IMR-90 (cell line): ENCODE measurements at regions not wholly inside any gene's neighbourhood (a gene's known extent, or its start where the extent isn't known, plus 50 kb on each side); places are given as distances from the start of the nearest gene placed in this dataset.

Experiments
- ATAC-seq: fragments of 200-7000 bp; cut with Tn5 transposase; 2 replicates; pipeline ENCODE4 v1.9.1; 2020; ENCODE audit warnings: low read depth, mild to moderate bottlenecking, moderate library complexity
- BruUV-seq: library from RNA; stranded (reverse); fragments of 400-500 nt; replicated peaks from 2 replicates; lab custom pipeline; 2021; lab: Mats Ljungman, UMichigan
- CTCF ChIA-PET: fragments of 300-600 bp; formaldehyde crosslinking; extraction: SDS; loops from one replicate; lab custom pipeline; 2021; ENCODE audit warnings: antibody characterized with exemption; lab: Yijun Ruan, JAX
- POLR2A ChIA-PET: fragments of 300-600 bp; sonication (Branson Sonifier 250); formaldehyde crosslinking; loops from one replicate; lab custom pipeline; 2022; ENCODE audit warnings: antibody characterized with exemption; ENCODE audit not compliant: unreplicated experiment; lab: Charles Lee
- DNase-seq: peaks from one replicate; pipeline ENCODE4 v3.0.0; 2013
- H2AFZ ChIP-seq: replicated peaks from 2 replicates; pipeline ENCODE3; 2013; ENCODE audit warnings: low read length, mild to moderate bottlenecking; ENCODE audit not compliant: poor library complexity
- H2AK5ac ChIP-seq: 2 replicates; pipeline ENCODE4 v1.6.1; 2013; ENCODE audit warnings: low read depth, low read length, inconsistent platforms
- H2AK9ac ChIP-seq: replicated peaks from 2 replicates; pipeline ENCODE3; 2013; ENCODE audit warnings: mild to moderate bottlenecking, low read depth, low read length, moderate library complexity; ENCODE audit not compliant: poor library complexity
- H2BK120ac ChIP-seq: 2 replicates; pipeline ENCODE4 v1.6.1; 2013; ENCODE audit warnings: low read depth, low read length, inconsistent platforms
- H2BK15ac ChIP-seq: 3 replicates; pipeline ENCODE4 v1.6.1; 2013; ENCODE audit warnings: low read depth, low read length, inconsistent platforms
- H2BK20ac ChIP-seq: 2 replicates; pipeline ENCODE4 v1.6.1; 2013; ENCODE audit warnings: low read depth, mild to moderate bottlenecking, inconsistent platforms, low read length, moderate library complexity
- H2BK5ac ChIP-seq: 2 replicates; pipeline ENCODE4 v1.6.1; 2013; ENCODE audit warnings: mild to moderate bottlenecking, low read depth, low read length, inconsistent platforms; ENCODE audit not compliant: poor library complexity, severe bottlenecking
- H3K14ac ChIP-seq: replicated peaks from 2 replicates; pipeline ENCODE4 v1.6.1; 2013; ENCODE audit warnings: low read depth, low read length, inconsistent platforms
- H3K18ac ChIP-seq: 2 replicates; pipeline ENCODE4 v1.6.1; 2013; ENCODE audit warnings: low read depth, low read length, control low read depth
- H3K23ac ChIP-seq: 2 replicates; pipeline ENCODE4 v1.6.1; 2013; ENCODE audit warnings: low read depth, low read length, inconsistent platforms
- H3K27ac ChIP-seq: 2 replicates; pipeline ENCODE4 v1.5.1; 2013; ENCODE audit warnings: mild to moderate bottlenecking, control low read depth, low read length; ENCODE audit not compliant: insufficient read depth
- H3K27me3 ChIP-seq: 2 replicates; pipeline ENCODE4 v1.6.1; 2013; ENCODE audit warnings: low read length; ENCODE audit not compliant: control insufficient read depth, insufficient read depth
- H3K36me3 ChIP-seq: 2 replicates; pipeline ENCODE4 v1.6.1; 2013; ENCODE audit warnings: low read length, mixed read lengths; ENCODE audit not compliant: control insufficient read depth, insufficient read depth
- H3K4ac ChIP-seq: 2 replicates; pipeline ENCODE4 v1.6.1; 2013; ENCODE audit warnings: low read depth, low read length, inconsistent platforms
- H3K4me1 ChIP-seq: 2 replicates; pipeline ENCODE4 v1.6.1; 2013; ENCODE audit warnings: low read length, mixed read lengths; ENCODE audit not compliant: control insufficient read depth, insufficient read depth
- H3K4me2 ChIP-seq: 2 replicates; pipeline ENCODE4 v1.6.1; 2013; ENCODE audit warnings: low read depth, mild to moderate bottlenecking, control low read depth, low read length, moderate library complexity
- H3K4me3 ChIP-seq: 2 replicates; pipeline ENCODE4 v1.5.1; 2013; ENCODE audit warnings: low read depth, mild to moderate bottlenecking, control low read depth, low read length, moderate library complexity; ENCODE audit not compliant: insufficient read depth
- H3K56ac ChIP-seq: 2 replicates; pipeline ENCODE4 v1.6.1; 2013; ENCODE audit warnings: low read length, inconsistent platforms; ENCODE audit not compliant: insufficient read depth; ENCODE audit errors: extremely low read depth
- H3K79me1 ChIP-seq, 2 experiments: 2 replicates each; pipeline ENCODE4 v1.6.1; 2013; ENCODE audit warnings: low read length in 2 of 2, inconsistent platforms in 1 of 2, low read depth in 1 of 2
- H3K9ac ChIP-seq: 2 replicates; pipeline ENCODE4 v1.6.1; 2013; ENCODE audit warnings: low read depth, low read length, control low read depth
- H3K9me1 ChIP-seq: 2 replicates; pipeline ENCODE4 v1.6.1; 2013; ENCODE audit warnings: low read length, inconsistent platforms; ENCODE audit not compliant: insufficient read depth
- H3K9me3 ChIP-seq: 2 replicates; pipeline ENCODE4 v1.6.1; 2013; ENCODE audit warnings: low read length; ENCODE audit not compliant: control insufficient read depth, insufficient read depth
- H4K20me1 ChIP-seq: 2 replicates; pipeline ENCODE4 v1.6.1; 2013; ENCODE audit warnings: low read length, inconsistent platforms; ENCODE audit not compliant: insufficient read depth
- H4K5ac ChIP-seq: 2 replicates; pipeline ENCODE4 v1.6.1; 2013; ENCODE audit warnings: mild to moderate bottlenecking, low read depth, low read length, control low read depth
- H4K8ac ChIP-seq, 2 experiments: 2 replicates each; pipeline ENCODE4 v1.6.1; 2013; ENCODE audit warnings: low read depth in 2 of 2, low read length in 2 of 2, control low read depth in 1 of 2, inconsistent platforms in 1 of 2
- H4K91ac ChIP-seq: 2 replicates; pipeline ENCODE4 v1.6.1; 2013; ENCODE audit warnings: low read depth, low read length, inconsistent platforms; ENCODE audit not compliant: insufficient read depth
- BHLHE40 ChIP-seq: fragments of 150-350 bp; IDR thresholded peaks from 2 replicates; pipeline ENCODE4 v1.6.1; 2016; ENCODE audit warnings: mild to moderate bottlenecking, low read depth, low read length
- CHD1 ChIP-seq: IDR thresholded peaks from 2 replicates; pipeline ENCODE4 v1.6.1; 2012; ENCODE audit warnings: low read depth, low read length, improper control_type of control experiment
- CTCF ChIP-seq: conservative IDR thresholded peaks from 2 replicates; pipeline ENCODE4 v1.5.1; 2012; ENCODE audit warnings: mild to moderate bottlenecking, low read depth, low read length, improper control_type of control experiment
- FOS ChIP-seq: fragments of 150-350 bp; IDR thresholded peaks from 2 replicates; pipeline ENCODE4 v1.6.1; 2016; ENCODE audit warnings: low read depth, low read length
- MAFK ChIP-seq: IDR thresholded peaks from 2 replicates; pipeline ENCODE4 v1.6.1; 2012; ENCODE audit warnings: low read depth, low read length, improper control_type of control experiment
- MXI1 ChIP-seq: IDR thresholded peaks from 2 replicates; pipeline ENCODE4 v1.6.1; 2012; ENCODE audit warnings: low read depth, mild to moderate bottlenecking, low read length, moderate library complexity, borderline replicate concordance
- NFE2L2 ChIP-seq: fragments of 150-350 bp; IDR thresholded peaks from 2 replicates; pipeline ENCODE4 v1.6.1; 2016; ENCODE audit warnings: low read depth, mild to moderate bottlenecking, low read length
- POLR2A ChIP-seq: IDR thresholded peaks from 2 replicates; pipeline ENCODE4 v1.6.1; 2012; ENCODE audit warnings: mild to moderate bottlenecking, low read depth, low read length
- RAD21 ChIP-seq: IDR thresholded peaks from 2 replicates; pipeline ENCODE4 v1.6.1; 2012; ENCODE audit warnings: low read length, improper control_type of control experiment
- SMC3 ChIP-seq: fragments of 150-350 bp; IDR thresholded peaks from 2 replicates; pipeline ENCODE4 v1.6.1; 2016; ENCODE audit warnings: low read depth, mild to moderate bottlenecking, antibody characterized with exemption, low read length, moderate library complexity
- WGBS, 2 experiments: methylation state at CpG; one replicate each; pipeline versions ENCODE4 v1.1.5 to v1.1.7; 2013; ENCODE audit warnings: missing lambda C conversion rate in 2 of 2; ENCODE audit not compliant: insufficient read length in 1 of 2; ENCODE audit errors: extremely low coverage in 2 of 2; 5-methylcytosine and 5-hydroxymethylcytosine counted together
- dilution Hi-C: fragments of 300-500 bp; cut with HindIII; formaldehyde crosslinking; loops from one replicate; pipeline ENCODE4 v1.14.3; 2018; ENCODE audit warnings: low sequenced_read_pairs; ENCODE audit not compliant: unreplicated experiment
- in situ Hi-C: fragments of 300-500 bp; cut with MboI; formaldehyde crosslinking; loops from 3 replicates; pipeline ENCODE4 v1.14.3; 2019; ENCODE audit warnings: low sequenced_read_pairs, inconsistent platforms, mixed read lengths
- intact Hi-C: fragments of 100-400 bp; cut with micrococcal nuclease; formaldehyde crosslinking; loops from 2 replicates; pipeline ENCODE4 v1.10.0; 2022
- TF ChIP-seq, protein P1 (sequence below): fragments of 150-350 bp; IDR thresholded peaks from 2 replicates; pipeline ENCODE4 v1.6.1; 2016; ENCODE audit warnings: low read depth, mild to moderate bottlenecking, low read length, moderate library complexity, borderline replicate concordance

- no peak for TF ChIP-seq SMC3
Measured at GRCh38 chr17:77778636-77779489, 179.6 kb upstream of the TNRC6C start (continued).

GRCh38 chr17:77779711-77780539, 178.6 kb upstream of the TNRC6C start:
- dilution Hi-C loops, result no loop called here
- no peak overlapping the region for H2AFZ ChIP-seq
- H3K9me3 ChIP-seq, result no peaks in the 10 kb centered on the region
- DNase-seq (no peak), ATAC-seq (no peak)
- no peak overlapping the region for H3K9ac ChIP-seq
- no peak overlapping the region for H3K56ac ChIP-seq
- TF ChIP-seq MXI1 (no peak), CTCF (no peak), POLR2A (no peak), MAFK (no peak), SMC3 (no peak), FOS (no peak), NFE2L2 (no peak), BHLHE40 (no peak), RAD21 (no peak), CHD1 (no peak)
- TF ChIP-seq, protein P1, sequence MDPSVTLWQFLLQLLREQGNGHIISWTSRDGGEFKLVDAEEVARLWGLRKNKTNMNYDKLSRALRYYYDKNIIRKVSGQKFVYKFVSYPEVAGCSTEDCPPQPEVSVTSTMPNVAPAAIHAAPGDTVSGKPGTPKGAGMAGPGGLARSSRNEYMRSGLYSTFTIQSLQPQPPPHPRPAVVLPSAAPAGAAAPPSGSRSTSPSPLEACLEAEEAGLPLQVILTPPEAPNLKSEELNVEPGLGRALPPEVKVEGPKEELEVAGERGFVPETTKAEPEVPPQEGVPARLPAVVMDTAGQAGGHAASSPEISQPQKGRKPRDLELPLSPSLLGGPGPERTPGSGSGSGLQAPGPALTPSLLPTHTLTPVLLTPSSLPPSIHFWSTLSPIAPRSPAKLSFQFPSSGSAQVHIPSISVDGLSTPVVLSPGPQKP, result no peak
- ChIA-PET POLR2A (no interaction called here), CTCF (no interaction called here)
- intact Hi-C loops, result no loop called here
- no peak overlapping the region for H2BK20ac ChIP-seq
- no peak overlapping the region for H2AK5ac ChIP-seq
- H3K27ac ChIP-seq, result no peak overlapping the region
- H3K79me1 ChIP-seq, result no peaks in the 10 kb centered on the region
- H2BK120ac ChIP-seq, result no peak overlapping the region
- no peak overlapping the region for H2AK9ac ChIP-seq
- H3K27me3 ChIP-seq, result peaks cover 36% of the 10 kb centered on the region
- in situ Hi-C loops, result no loop called here
- no peaks in the 10 kb centered on the region for H3K9me1 ChIP-seq
- no TSS peak for BruUV-seq
- no peak overlapping the region for H3K18ac ChIP-seq
- H3K4me3 ChIP-seq, result no peak overlapping the region
- no CpG with 5 or more reads among the region's 22 CpGs for WGBS, 2 experiments
- H4K8ac ChIP-seq, result no peak overlapping the region
- no peak overlapping the region for H3K23ac ChIP-seq
- no peaks in the 10 kb centered on the region for H3K4me1 ChIP-seq
- no peaks in the 10 kb centered on the region for H3K36me3 ChIP-seq
- no peaks in the 10 kb centered on the region for H4K20me1 ChIP-seq
- H3K4me2 ChIP-seq, result no peak overlapping the region
- no peak overlapping the region for H3K14ac ChIP-seq
- H3K4ac ChIP-seq, result no peak overlapping the region
- H4K5ac ChIP-seq, result no peak overlapping the region
- no peak overlapping the region for H2BK15ac ChIP-seq
- no peak overlapping the region for H4K91ac ChIP-seq
- no peak overlapping the region for H2BK5ac ChIP-seq
